Suprapubic skin (tissue), 4 donors: ENCODE measurements at regions not wholly inside any gene's neighbourhood (a gene's known extent, or its start where the extent isn't known, plus 50 kb on each side); places are given as distances from the start of the nearest gene placed in this dataset.

Experiments used
- DNase-seq, 2 donors: peaks; one replicate each; pipeline ENCODE4 v3.0.0-alpha.2; 2019; ENCODE audit warnings: low spot score in 2 of 2
- H3K27ac ChIP-seq: fragments of 200-600 bp; sonication (generic); one replicate; pipeline ENCODE4 v1.5.1; 2019
- H3K27me3 ChIP-seq: fragments of 200-600 bp; sonication (generic); one replicate; pipeline ENCODE4 v1.5.1; 2019
- H3K36me3 ChIP-seq: fragments of 200-600 bp; sonication (generic); one replicate; pipeline ENCODE4 v1.5.1; 2019
- H3K4me1 ChIP-seq: fragments of 200-600 bp; sonication (generic); one replicate; pipeline ENCODE4 v1.5.1; 2019
- H3K4me3 ChIP-seq: fragments of 200-600 bp; sonication (generic); one replicate; pipeline ENCODE4 v1.5.1; 2019; ENCODE audit warnings: mild to moderate bottlenecking
- H3K9me3 ChIP-seq: fragments of 200-600 bp; sonication (generic); one replicate; pipeline ENCODE4 v1.5.1; 2019
- CTCF ChIP-seq, 2 donors: fragments of 200-600 bp in 1 of 2; fragments of 450-650 bp in 1 of 2; sonication (generic) in 1 of 2; IDR thresholded peaks; one replicate each; pipeline ENCODE4 v1.5.1; 2016 to 2019; ENCODE audit warnings: antibody characterized with exemption in 2 of 2, mild to moderate bottlenecking in 1 of 2, moderate library complexity in 1 of 2
- EP300 ChIP-seq: sonication (generic); formaldehyde crosslinking; IDR thresholded peaks from one replicate; pipeline ENCODE4 v1.6.1; 2017; ENCODE audit warnings: antibody characterized with exemption
- POLR2A ChIP-seq, 2 donors: fragments of 450-650 bp; IDR thresholded peaks; one replicate each; pipeline ENCODE4 v1.6.1; 2017; ENCODE audit warnings: antibody characterized with exemption in 2 of 2, mild to moderate bottlenecking in 2 of 2, moderate library complexity in 2 of 2
- POLR2AphosphoS5 ChIP-seq, 3 donors: sonication (generic); formaldehyde crosslinking; IDR thresholded peaks; one replicate each; pipeline ENCODE4 v1.6.1; 2017; ENCODE audit warnings: antibody characterized with exemption in 3 of 3
- WGBS: methylation state at CpG from one replicate; pipeline ENCODE4 v1.1.5; 2018; 5-methylcytosine and 5-hydroxymethylcytosine counted together

DNA sequence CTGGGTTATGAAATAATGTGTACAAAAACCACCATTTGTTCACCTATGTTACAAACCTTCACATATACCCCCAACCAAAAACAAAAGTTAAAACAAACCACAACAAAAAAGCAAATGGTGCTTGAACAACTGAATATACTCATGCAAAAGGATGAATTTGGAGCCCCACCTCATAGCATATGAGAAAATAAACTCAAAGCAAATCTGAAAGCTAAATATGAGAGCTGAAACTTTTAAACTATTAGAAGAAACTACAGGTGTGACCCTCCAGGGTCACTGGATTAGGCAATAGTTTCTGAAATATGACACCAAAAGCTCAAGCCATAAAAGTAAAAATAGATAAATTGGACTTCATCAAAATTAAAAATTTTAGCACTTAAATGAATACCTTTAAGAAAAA is 215.5 kb upstream of the CHRM3 start:
- H3K4me3 ChIP-seq: no peak overlapping the region
- H3K36me3 ChIP-seq: no peaks in the 10 kb centered on the region
- H3K27ac ChIP-seq: no peak overlapping the region

DNA sequence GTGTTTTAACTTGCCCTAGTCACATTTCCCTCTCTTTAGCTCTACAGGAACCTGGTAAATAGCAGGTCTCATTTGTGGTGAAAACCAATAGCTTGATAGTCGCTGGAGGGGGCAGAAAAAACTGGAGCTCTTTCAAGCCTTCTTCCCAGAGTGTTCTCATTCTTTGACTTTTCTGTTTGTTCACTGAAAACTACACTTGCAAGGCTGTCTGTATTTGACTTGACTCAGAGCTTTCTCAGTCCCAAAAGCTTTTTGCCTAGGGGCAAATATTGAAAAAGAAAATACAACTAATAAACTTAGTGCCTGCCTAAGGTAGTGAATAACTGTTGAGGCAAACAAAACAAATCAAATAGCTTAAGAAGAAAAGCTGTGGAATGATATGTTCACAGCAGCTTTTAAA is 217.1 kb upstream of the CHRM3 start:
- 63% methylated on average over 1 of the region's 1 CpG for WGBS
- TF ChIP-seq POLR2A (IDR thresholded peaks at IDR 0.05) (no peak), POLR2AphosphoS5 (IDR thresholded peaks at IDR 0.05) (no peak), EP300 (no peak), CTCF (IDR thresholded peaks at IDR 0.05) (no peak)
- H3K4me1 ChIP-seq: no peaks in the 10 kb centered on the region
- H3K4me3 ChIP-seq: no peak overlapping the region
- no peaks in the 10 kb centered on the region for H3K27me3 ChIP-seq
- DNase-seq: no peak
- H3K27ac ChIP-seq: no peak overlapping the region
- H3K9me3 ChIP-seq: peaks cover 12% of the 10 kb centered on the region
- H3K36me3 ChIP-seq: no peaks in the 10 kb centered on the region

More for the DNA sequence above, 215.5 kb upstream of the CHRM3 start:
- DNase-seq: no peak
- Histone ChIP-seq H3K9me3 (peaks cover 12% of the 10 kb centered on the region), H3K27me3 (no peaks in the 10 kb centered on the region), H3K4me1 (no peaks in the 10 kb centered on the region)
- no peak for TF ChIP-seq POLR2AphosphoS5 (IDR thresholded peaks at IDR 0.05)

DNA sequence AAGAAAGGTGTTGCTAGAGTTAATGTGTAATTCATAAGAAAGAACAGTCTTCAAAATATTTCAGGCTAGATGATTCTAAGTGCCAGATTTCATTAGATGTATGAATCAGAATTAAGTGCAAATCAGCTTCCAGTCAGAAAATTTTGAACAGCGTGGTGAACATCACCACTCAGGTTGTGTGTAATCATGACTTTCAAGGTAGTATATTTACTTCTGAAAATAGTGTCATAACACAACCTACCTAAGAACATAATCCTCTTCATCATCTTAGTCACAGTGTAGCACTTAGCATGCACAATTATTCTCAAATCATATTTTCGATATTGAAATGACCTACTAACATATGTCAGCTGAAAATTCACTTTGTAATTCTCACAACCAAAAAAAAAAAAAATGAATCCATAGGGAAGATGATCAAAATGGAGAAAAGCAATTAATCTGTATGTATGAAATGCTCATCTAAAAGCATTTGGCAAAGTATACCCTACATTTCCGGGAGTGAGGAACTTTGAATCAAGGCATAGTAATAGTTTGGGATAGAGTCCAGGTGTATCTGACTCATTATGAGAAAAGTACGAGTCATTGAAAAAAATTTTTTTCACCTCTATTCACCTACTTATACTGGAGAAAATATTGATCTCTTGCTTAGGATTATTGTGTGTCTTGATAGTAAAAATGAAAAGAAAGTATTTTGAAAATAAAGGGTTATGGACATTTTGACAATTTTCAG is 221.8 kb upstream of the CHRM3 start:
- no peak for DNase-seq
- TF ChIP-seq EP300: no peak
- TF ChIP-seq POLR2A (IDR thresholded peaks at IDR 0.05): no peak
- Histone ChIP-seq H3K27ac (no peak overlapping the region), H3K9me3 (peaks cover 12% of the 10 kb centered on the region), H3K27me3 (no peaks in the 10 kb centered on the region), H3K36me3 (no peaks in the 10 kb centered on the region), H3K4me3 (no peak overlapping the region), H3K4me1 (no peaks in the 10 kb centered on the region)
- 73% methylated on average over 4 of the region's 4 CpGs for WGBS

GRCh38 chr1:239155466-239156091 is 230.8 kb upstream of the CHRM3 start:
- TF ChIP-seq EP300: no peak
- TF ChIP-seq POLR2A (IDR thresholded peaks at IDR 0.05): no peak
- TF ChIP-seq CTCF (IDR thresholded peaks at IDR 0.05): no peak
- TF ChIP-seq POLR2AphosphoS5 (IDR thresholded peaks at IDR 0.05): no peak
- Histone ChIP-seq H3K4me3 (no peak overlapping the region), H3K27ac (no peak overlapping the region), H3K9me3 (no peaks in the 10 kb centered on the region), H3K27me3 (no peaks in the 10 kb centered on the region), H3K36me3 (no peaks in the 10 kb centered on the region), H3K4me1 (no peaks in the 10 kb centered on the region)
- 46% methylated on average over 3 of the region's 3 CpGs for WGBS
- no peak for DNase-seq

- Histone ChIP-seq H3K27me3 (no peaks in the 10 kb centered on the region), H3K4me3 (no peak overlapping the region), H3K27ac (no peak overlapping the region), H3K36me3 (no peaks in the 10 kb centered on the region), H3K4me1 (no peaks in the 10 kb centered on the region), H3K9me3 (no peaks in the 10 kb centered on the region)
- DNase-seq: no peak
- TF ChIP-seq CTCF (IDR thresholded peaks at IDR 0.05): no peak
- TF ChIP-seq POLR2AphosphoS5 (IDR thresholded peaks at IDR 0.05): no peak
- TF ChIP-seq POLR2A (IDR thresholded peaks at IDR 0.05): no peak
- no peak for TF ChIP-seq EP300
- 72% methylated on average over 2 of the region's 2 CpGs for WGBS
Measured at GRCh38 chr1:239151937-239152336, 234.4 kb upstream of the CHRM3 start.

DNA sequence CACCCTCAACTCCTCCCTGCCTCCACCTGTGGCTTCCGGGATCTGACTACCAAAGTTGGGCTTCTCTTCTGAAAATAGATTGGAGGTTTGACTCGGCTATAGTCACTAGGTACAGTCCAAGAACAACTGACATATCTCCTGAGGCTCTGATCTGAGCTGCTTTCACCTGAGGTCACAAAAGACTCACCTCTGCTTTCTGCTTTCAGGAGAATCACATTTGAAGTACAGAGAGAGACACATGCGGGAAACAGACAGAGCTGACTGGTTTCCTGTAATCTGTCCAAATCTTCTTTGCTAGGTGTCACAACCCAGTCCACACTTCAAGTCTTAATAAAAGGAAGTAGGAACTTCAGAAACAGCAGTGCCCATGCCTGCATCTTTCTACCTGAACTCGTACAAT is 245.4 kb upstream of the CHRM3 start:
- Histone ChIP-seq H3K4me3 (no peak overlapping the region), H3K36me3 (no peaks in the 10 kb centered on the region), H3K27me3 (no peaks in the 10 kb centered on the region), H3K4me1 (no peaks in the 10 kb centered on the region), H3K9me3 (no peaks in the 10 kb centered on the region), H3K27ac (no peak overlapping the region)
- 90% methylated on average over 4 of the region's 4 CpGs for WGBS
- no peak for DNase-seq
- TF ChIP-seq EP300 (no peak), POLR2A (IDR thresholded peaks at IDR 0.05) (no peak), POLR2AphosphoS5 (IDR thresholded peaks at IDR 0.05) (no peak), CTCF (IDR thresholded peaks at IDR 0.05) (no peak)
